KMS-11 (cell line): ENCODE measurements at regions not wholly inside any gene's neighbourhood (a gene's known extent, or its start where the extent isn't known, plus 50 kb on each side); places are given as distances from the start of the nearest gene placed in this dataset.
"Not testable (repeated sequence)": the region's sequence is repeated elsewhere in the genome, so short reads cannot be mapped to it uniquely, and the experiment has no call there.

Experiments used
- H2AFZ ChIP-seq: fragments of 200-600 bp; sonication (generic); 2 replicates; pipeline ENCODE4 v1.6.1; 2016; ENCODE audit warnings: antibody characterized with exemption, mixed run types, low read depth
- H3K27ac ChIP-seq: fragments of 200-600 bp; sonication (generic); 2 replicates; pipeline ENCODE4 v1.6.1; 2016; ENCODE audit warnings: mild to moderate bottlenecking, mixed run types
- H3K27me3 ChIP-seq: fragments of 200-600 bp; sonication (generic); 2 replicates; pipeline ENCODE4 v1.6.1; 2017; ENCODE audit warnings: mild to moderate bottlenecking, low read depth, mixed run types, moderate library complexity; ENCODE audit not compliant: insufficient read depth
- H3K36me3 ChIP-seq: fragments of 200-600 bp; sonication (generic); 2 replicates; pipeline ENCODE4 v1.6.1; 2017; ENCODE audit warnings: mild to moderate bottlenecking, mixed run types; ENCODE audit not compliant: insufficient read depth
- H3K4me1 ChIP-seq: fragments of 200-600 bp; sonication (generic); 2 replicates; pipeline ENCODE4 v1.6.1; 2016; ENCODE audit warnings: mild to moderate bottlenecking, low read depth, mixed run types; ENCODE audit not compliant: poor library complexity, severe bottlenecking
- H3K4me2 ChIP-seq: fragments of 200-600 bp; sonication (generic); 2 replicates; pipeline ENCODE4 v1.7.0; 2016; ENCODE audit warnings: mild to moderate bottlenecking, mixed run types
- H3K4me3 ChIP-seq: fragments of 200-600 bp; sonication (generic); IDR thresholded peaks from 2 replicates; pipeline ENCODE4 v1.6.1; 2017; ENCODE audit warnings: low read depth, low read length, mixed read lengths; ENCODE audit not compliant: insufficient read depth
- H3K79me2 ChIP-seq: fragments of 200-600 bp; sonication (generic); 2 replicates; pipeline ENCODE4 v1.6.1; 2016; ENCODE audit warnings: low read depth, mixed run types; ENCODE audit not compliant: insufficient read depth
- H3K9ac ChIP-seq: fragments of 200-600 bp; sonication (generic); 2 replicates; pipeline ENCODE4 v1.6.1; 2016; ENCODE audit warnings: mild to moderate bottlenecking, mixed run types
- H4K20me1 ChIP-seq: fragments of 200-600 bp; sonication (generic); 2 replicates; pipeline ENCODE4 v1.6.1; 2016; ENCODE audit warnings: mild to moderate bottlenecking, mixed run types; ENCODE audit not compliant: insufficient read depth
- TF ChIP-seq, protein P1 (sequence below): fragments of 200-600 bp; sonication (generic); conservative IDR thresholded peaks from 2 replicates; pipeline ENCODE4 v1.6.1; 2017; ENCODE audit warnings: low read depth, mild to moderate bottlenecking, antibody characterized with exemption, low read length, moderate library complexity, mixed read lengths

DNA sequence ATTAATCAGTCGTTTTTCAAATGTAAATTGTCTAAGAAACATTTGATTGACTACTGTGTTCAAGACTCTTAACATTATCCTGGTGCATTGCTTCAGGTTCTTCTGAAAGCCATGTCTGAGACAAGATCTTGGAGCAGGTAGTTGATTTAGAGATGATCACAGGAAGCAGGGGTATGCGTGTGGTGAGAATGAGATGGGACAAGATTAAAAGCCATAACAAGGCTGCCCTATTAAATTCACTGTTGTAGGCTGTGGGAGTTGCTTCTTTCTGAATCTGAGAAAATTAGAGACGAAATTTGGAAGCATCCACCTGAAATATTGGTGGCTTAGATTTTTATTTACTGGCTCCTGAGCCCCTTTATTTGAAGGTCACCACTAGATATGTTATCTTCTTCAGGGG is 687.4 kb upstream of the SLITRK6 start:
- Histone ChIP-seq H3K27me3 (no peaks in the 10 kb centered on the region), H3K36me3 (no peaks in the 10 kb centered on the region), H3K4me1 (no peaks in the 10 kb centered on the region), H3K4me2 (no peak overlapping the region), H3K9ac (no peak overlapping the region), H3K79me2 (no peaks in the 10 kb centered on the region), H4K20me1 (no peaks in the 10 kb centered on the region), H3K4me3 (no peak overlapping the region), H3K27ac (no peak overlapping the region), H2AFZ (no peak overlapping the region)
- TF ChIP-seq, protein P1, sequence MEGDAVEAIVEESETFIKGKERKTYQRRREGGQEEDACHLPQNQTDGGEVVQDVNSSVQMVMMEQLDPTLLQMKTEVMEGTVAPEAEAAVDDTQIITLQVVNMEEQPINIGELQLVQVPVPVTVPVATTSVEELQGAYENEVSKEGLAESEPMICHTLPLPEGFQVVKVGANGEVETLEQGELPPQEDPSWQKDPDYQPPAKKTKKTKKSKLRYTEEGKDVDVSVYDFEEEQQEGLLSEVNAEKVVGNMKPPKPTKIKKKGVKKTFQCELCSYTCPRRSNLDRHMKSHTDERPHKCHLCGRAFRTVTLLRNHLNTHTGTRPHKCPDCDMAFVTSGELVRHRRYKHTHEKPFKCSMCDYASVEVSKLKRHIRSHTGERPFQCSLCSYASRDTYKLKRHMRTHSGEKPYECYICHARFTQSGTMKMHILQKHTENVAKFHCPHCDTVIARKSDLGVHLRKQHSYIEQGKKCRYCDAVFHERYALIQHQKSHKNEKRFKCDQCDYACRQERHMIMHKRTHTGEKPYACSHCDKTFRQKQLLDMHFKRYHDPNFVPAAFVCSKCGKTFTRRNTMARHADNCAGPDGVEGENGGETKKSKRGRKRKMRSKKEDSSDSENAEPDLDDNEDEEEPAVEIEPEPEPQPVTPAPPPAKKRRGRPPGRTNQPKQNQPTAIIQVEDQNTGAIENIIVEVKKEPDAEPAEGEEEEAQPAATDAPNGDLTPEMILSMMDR = no peak

DNA sequence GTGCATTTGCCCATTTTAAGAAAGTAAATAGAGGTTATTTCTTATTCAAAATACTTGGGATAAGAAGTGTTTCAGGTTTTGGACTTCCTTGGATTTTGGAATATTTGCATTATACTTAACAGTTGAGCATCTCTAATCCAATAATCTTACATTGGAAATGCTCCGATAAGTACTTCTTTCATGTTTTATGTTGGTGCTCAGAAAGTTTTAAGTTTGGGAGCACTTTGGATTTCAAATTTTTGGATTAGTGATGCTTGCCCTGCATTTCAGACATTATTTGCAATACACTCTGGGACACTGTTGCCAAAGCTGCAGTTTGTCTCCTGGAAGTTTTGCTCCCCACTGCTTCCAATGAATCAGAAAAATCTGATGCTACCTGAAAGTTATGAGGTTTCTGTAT is 691.9 kb upstream of the SLITRK6 start:
- H3K4me3 ChIP-seq = no peak overlapping the region
- H3K4me1 ChIP-seq = no peaks in the 10 kb centered on the region
- no peaks in the 10 kb centered on the region for H3K36me3 ChIP-seq
- H3K27me3 ChIP-seq = no peaks in the 10 kb centered on the region
- H3K9ac ChIP-seq = no peak overlapping the region
- TF ChIP-seq, protein P1 = no peak
- H3K4me2 ChIP-seq = no peak overlapping the region
- H2AFZ ChIP-seq = no peak overlapping the region
- no peaks in the 10 kb centered on the region for H3K79me2 ChIP-seq
- H3K27ac ChIP-seq = no peak overlapping the region
- no peaks in the 10 kb centered on the region for H4K20me1 ChIP-seq

DNA sequence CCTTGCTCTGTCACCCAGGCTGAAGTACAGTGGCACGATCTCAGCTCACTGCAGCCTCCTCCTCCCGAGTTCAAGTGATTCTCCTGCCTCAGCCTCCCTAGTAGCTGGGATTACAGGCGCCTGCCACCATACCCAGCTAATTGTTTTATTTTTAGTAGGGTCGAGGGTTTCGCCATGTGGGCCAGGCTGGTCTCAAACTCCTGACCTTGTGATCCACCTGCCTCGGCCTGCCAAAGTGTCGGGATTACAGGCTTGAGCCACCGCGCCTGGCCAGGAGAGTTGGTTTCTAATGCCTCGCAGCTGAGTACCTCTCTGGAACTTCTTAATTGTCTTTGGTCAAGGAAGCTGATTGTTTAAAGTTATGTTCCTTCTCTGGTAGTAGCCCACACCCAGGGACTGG is 702.7 kb upstream of the SLITRK6 start:
- not testable (repeated sequence) for H3K9ac ChIP-seq, H3K4me1 ChIP-seq, H3K27ac ChIP-seq, H3K36me3 ChIP-seq, H3K27me3 ChIP-seq, H3K4me3 ChIP-seq, H2AFZ ChIP-seq, H3K79me2 ChIP-seq, H3K4me2 ChIP-seq, H4K20me1 ChIP-seq

DNA sequence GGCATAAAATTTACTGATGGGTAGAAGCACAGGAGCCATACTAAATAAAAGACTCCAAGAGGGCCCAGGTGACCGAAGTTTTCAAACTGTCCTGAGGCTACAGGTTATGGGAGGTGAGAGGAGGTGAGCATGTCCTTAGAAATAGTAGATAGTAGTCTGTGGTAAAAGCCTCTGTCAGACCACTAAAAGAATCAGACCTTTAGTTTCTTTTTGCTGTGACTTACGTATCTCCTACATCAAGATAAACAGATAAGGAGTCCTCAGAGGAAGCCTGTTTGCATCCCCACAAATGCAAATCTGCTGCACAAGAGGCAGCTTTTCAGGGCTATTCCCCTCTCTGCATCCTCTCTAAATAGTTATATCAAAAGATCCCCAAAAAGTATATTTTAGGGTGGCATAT is 711.6 kb upstream of the SLITRK6 start:
- Histone ChIP-seq H3K27ac (no peak overlapping the region), H3K4me1 (no peaks in the 10 kb centered on the region), H3K9ac (no peak overlapping the region), H3K27me3 (no peaks in the 10 kb centered on the region), H4K20me1 (no peaks in the 10 kb centered on the region), H3K79me2 (no peaks in the 10 kb centered on the region), H3K4me2 (no peak overlapping the region), H2AFZ (no peak overlapping the region), H3K36me3 (no peaks in the 10 kb centered on the region), H3K4me3 (no peak overlapping the region)
- TF ChIP-seq, protein P1 = no peak

DNA sequence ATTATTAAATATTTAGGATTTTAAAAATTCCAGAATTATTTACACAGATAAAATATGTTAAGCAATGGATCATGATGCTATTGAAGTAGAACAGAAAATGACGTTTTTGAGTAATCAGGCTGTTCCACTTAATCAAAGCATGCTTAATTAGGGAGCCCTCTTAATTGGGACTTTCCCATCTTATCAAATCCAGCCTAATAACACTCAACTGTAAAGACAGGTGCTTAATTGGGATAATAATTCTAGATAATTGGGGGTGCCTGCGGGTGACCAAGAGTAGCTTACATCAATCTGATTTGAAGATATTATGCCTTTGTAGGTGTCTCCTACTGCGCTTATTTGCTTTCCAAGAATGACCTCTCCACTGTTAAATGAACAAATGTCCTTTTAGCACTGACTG is 742.2 kb upstream of the SLITRK6 start:
- Histone ChIP-seq H3K4me2 (no peak overlapping the region), H4K20me1 (no peaks in the 10 kb centered on the region), H3K9ac (no peak overlapping the region), H3K36me3 (no peaks in the 10 kb centered on the region), H3K4me1 (no peaks in the 10 kb centered on the region), H3K4me3 (no peak overlapping the region), H3K27me3 (no peaks in the 10 kb centered on the region), H2AFZ (no peak overlapping the region), H3K79me2 (no peaks in the 10 kb centered on the region), H3K27ac (no peak overlapping the region)
- TF ChIP-seq, protein P1 = no peak
